HL-60 (cell line): ENCODE measurements at regions not wholly inside any gene's neighbourhood (a gene's known extent, or its start where the extent isn't known, plus 50 kb on each side); places are given as distances from the start of the nearest gene placed in this dataset.

ENCODE experiments used
- DNase-seq, 2 experiments: peaks; one replicate each; pipeline ENCODE4 v3.0.0-alpha.2; 2010 to 2020; ENCODE audit warnings: low read depth in 1 of 2, low spot score in 1 of 2
- H3K27ac ChIP-seq: fragments of 250-450 bp; sonication (Bioruptor Pico); replicated peaks from 2 replicates; pipeline ENCODE4 v1.5.1; 2020; ENCODE audit warnings: mild to moderate bottlenecking, moderate library complexity
- H3K27me3 ChIP-seq: fragments of 250-450 bp; sonication (Bioruptor Pico); 2 replicates; pipeline ENCODE4 v1.5.1; 2021; ENCODE audit warnings: mild to moderate bottlenecking, moderate library complexity; ENCODE audit not compliant: insufficient read depth, poor library complexity, severe bottlenecking
- H3K4me3 ChIP-seq: replicated peaks from 2 replicates; pipeline ENCODE4 v1.5.1; 2011; ENCODE audit warnings: mild to moderate bottlenecking, control low read depth, low read length; ENCODE audit not compliant: insufficient read depth
- GABPA ChIP-seq: IDR thresholded peaks from 2 replicates; pipeline ENCODE4 v1.6.1; 2012; ENCODE audit warnings: low read depth
- POLR2AphosphoS5 ChIP-seq: IDR thresholded peaks from 2 replicates; pipeline ENCODE4 v1.6.1; 2012; ENCODE audit warnings: low read depth
- SPI1 ChIP-seq: IDR thresholded peaks from 2 replicates; pipeline ENCODE4 v1.6.1; 2012; ENCODE audit warnings: low read depth, mild to moderate bottlenecking, borderline replicate concordance
- TF ChIP-seq, protein P1 (sequence below): IDR thresholded peaks from one replicate; pipeline ENCODE4 v1.5.1; 2011; ENCODE audit warnings: low read length, control low read depth, inconsistent platforms; ENCODE audit not compliant: insufficient read depth
- TF ChIP-seq, protein P2 (sequence below): IDR thresholded peaks from 2 replicates; pipeline ENCODE4 v1.6.1; 2012; ENCODE audit warnings: low read depth; ENCODE audit not compliant: insufficient replicate concordance

DNA sequence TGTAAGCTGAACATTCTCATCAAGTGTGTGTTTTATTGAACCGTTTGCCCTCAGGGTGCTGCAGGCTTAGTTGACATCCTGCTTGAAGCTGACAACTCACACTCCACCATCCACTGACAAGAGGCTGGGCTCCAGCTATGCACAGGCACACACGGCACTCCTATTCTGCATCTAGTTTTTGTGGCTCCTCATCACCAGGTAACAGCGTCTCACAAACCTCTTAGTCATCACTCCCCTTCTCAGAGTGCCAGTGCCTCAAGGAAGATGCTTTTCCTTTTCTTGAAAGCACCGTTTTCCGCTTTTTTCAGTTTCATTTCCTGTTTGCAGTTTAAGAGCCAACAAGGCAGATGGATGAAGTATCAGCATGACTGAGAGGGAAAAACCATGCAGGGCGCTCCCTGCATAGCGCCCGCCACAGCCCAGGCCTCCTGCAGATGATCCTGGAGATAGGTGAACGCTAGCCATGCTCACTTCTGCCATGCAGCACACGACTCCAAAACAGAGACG, 491.2 kb downstream of the COG6 start:
- DNase-seq: no peak
- Histone ChIP-seq H3K27me3 (no peaks in the 10 kb centered on the region), H3K4me3 (no peak overlapping the region), H3K27ac (no peak overlapping the region)
- TF ChIP-seq, protein P1, sequence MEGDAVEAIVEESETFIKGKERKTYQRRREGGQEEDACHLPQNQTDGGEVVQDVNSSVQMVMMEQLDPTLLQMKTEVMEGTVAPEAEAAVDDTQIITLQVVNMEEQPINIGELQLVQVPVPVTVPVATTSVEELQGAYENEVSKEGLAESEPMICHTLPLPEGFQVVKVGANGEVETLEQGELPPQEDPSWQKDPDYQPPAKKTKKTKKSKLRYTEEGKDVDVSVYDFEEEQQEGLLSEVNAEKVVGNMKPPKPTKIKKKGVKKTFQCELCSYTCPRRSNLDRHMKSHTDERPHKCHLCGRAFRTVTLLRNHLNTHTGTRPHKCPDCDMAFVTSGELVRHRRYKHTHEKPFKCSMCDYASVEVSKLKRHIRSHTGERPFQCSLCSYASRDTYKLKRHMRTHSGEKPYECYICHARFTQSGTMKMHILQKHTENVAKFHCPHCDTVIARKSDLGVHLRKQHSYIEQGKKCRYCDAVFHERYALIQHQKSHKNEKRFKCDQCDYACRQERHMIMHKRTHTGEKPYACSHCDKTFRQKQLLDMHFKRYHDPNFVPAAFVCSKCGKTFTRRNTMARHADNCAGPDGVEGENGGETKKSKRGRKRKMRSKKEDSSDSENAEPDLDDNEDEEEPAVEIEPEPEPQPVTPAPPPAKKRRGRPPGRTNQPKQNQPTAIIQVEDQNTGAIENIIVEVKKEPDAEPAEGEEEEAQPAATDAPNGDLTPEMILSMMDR: no peak
- TF ChIP-seq POLR2AphosphoS5 (no peak), SPI1 (no peak), GABPA (no peak)
- TF ChIP-seq, protein P2, sequence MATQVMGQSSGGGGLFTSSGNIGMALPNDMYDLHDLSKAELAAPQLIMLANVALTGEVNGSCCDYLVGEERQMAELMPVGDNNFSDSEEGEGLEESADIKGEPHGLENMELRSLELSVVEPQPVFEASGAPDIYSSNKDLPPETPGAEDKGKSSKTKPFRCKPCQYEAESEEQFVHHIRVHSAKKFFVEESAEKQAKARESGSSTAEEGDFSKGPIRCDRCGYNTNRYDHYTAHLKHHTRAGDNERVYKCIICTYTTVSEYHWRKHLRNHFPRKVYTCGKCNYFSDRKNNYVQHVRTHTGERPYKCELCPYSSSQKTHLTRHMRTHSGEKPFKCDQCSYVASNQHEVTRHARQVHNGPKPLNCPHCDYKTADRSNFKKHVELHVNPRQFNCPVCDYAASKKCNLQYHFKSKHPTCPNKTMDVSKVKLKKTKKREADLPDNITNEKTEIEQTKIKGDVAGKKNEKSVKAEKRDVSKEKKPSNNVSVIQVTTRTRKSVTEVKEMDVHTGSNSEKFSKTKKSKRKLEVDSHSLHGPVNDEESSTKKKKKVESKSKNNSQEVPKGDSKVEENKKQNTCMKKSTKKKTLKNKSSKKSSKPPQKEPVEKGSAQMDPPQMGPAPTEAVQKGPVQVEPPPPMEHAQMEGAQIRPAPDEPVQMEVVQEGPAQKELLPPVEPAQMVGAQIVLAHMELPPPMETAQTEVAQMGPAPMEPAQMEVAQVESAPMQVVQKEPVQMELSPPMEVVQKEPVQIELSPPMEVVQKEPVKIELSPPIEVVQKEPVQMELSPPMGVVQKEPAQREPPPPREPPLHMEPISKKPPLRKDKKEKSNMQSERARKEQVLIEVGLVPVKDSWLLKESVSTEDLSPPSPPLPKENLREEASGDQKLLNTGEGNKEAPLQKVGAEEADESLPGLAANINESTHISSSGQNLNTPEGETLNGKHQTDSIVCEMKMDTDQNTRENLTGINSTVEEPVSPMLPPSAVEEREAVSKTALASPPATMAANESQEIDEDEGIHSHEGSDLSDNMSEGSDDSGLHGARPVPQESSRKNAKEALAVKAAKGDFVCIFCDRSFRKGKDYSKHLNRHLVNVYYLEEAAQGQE: no peak

DNA sequence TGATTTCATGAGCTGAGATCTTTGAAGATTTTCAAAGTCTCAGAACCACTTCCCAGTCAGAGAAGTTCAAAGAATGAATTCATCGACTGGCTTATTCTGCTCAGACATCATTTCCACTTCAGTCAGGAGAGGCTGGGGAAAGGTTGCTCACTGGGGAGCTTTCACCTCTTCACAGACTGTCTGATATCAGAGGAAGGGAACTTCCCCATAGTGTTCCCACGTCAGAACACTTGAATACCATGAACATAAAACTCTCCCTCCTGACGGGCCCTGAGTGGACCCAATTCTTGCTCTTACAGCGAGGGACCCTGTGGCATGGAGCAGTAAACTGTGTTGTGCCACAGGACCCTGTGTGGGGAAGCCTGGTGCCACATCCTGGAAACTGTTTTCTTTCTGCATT, 492.6 kb downstream of the COG6 start:
- Histone ChIP-seq H3K27me3 (no peaks in the 10 kb centered on the region), H3K27ac (no peak overlapping the region), H3K4me3 (no peak overlapping the region)
- TF ChIP-seq GABPA: no peak
- no peak for TF ChIP-seq POLR2AphosphoS5
- TF ChIP-seq, protein P2: no peak
- TF ChIP-seq, protein P1: no peak
- no peak for TF ChIP-seq SPI1
- DNase-seq: no peak

DNA sequence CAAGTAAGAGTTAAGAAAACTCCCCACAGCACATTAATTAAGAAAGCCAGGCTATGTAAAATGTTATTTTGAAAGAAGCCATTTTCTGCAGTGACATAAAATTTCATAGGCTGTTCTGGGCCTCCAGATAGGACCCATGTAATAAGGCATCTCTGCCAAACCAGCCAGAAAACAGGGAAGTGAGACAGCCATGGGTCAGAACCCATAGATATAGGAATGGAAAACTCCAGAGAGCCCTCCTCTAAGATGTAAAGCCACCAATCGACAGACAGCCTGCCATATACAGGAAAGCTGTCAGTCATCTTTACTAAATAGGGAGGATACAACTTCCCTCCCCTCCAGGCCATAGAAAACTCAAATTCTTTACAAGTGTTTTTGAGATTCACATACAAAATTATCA, 493.3 kb downstream of the COG6 start:
- no peak overlapping the region for H3K27ac ChIP-seq
- no peak overlapping the region for H3K4me3 ChIP-seq
- no peak for DNase-seq
- no peaks in the 10 kb centered on the region for H3K27me3 ChIP-seq
- TF ChIP-seq POLR2AphosphoS5 (no peak), GABPA (no peak)
- TF ChIP-seq, protein P1: no peak

DNA sequence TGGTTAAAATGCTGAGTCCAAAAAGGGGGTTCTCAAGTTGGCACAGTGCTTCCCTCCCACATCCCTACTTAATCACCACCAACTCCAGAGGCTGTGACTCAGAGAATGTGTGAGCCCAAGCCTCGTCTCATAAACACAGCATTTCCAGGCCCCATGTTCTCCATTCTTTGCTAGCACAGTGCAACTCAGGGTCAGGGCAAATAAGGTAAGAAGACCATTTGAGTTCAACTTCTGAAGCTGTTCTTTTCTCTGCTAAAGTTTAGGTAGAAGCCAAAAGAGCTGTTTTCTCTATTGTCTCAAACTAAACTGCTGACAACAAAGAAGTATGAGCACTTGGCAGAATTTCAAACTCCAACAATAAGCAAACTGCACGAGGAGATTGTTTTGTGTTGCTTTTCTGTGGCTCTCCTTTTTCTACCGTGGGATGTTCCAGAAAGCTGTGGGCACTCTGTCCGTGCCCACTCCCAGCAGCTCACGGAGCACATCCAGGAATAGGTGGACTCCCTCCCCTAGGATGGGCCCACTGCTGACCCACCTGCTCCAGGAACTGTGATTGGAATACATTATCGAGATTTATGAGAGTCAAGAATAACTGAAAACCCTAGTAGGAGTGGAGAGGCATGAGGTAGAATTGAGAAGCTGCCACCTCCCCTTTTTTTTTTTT, 494.3 kb downstream of the COG6 start:
- no peak overlapping the region for H3K4me3 ChIP-seq
- no peak for TF ChIP-seq POLR2AphosphoS5
- TF ChIP-seq SPI1: no peak
- TF ChIP-seq, protein P2: no peak
- TF ChIP-seq, protein P1: no peak
- no peak for TF ChIP-seq GABPA
- H3K27me3 ChIP-seq: no peaks in the 10 kb centered on the region
- no peak overlapping the region for H3K27ac ChIP-seq
- no peak for DNase-seq
